H7 (cell line): ENCODE measurements at regions not wholly inside any gene's neighbourhood (a gene's known extent, or its start where the extent isn't known, plus 50 kb on each side); places are given as distances from the start of the nearest gene placed in this dataset.
"Not testable (repeated sequence)": the region's sequence is repeated elsewhere in the genome, so short reads cannot be mapped to it uniquely, and the experiment has no call there.

Experiments used
- DNase-seq: peaks from one replicate; pipeline ENCODE4 v3.0.0; 2012
- H3K27me3 ChIP-seq: 2 replicates; pipeline ENCODE4 v1.6.0; 2011; ENCODE audit warnings: mild to moderate bottlenecking, low read length; ENCODE audit not compliant: control insufficient read depth, insufficient read depth
- H3K36me3 ChIP-seq: replicated peaks from 2 replicates; pipeline ENCODE4 v1.5.1; 2011; ENCODE audit warnings: low read length; ENCODE audit not compliant: control insufficient read depth, insufficient read depth
- H3K4me3 ChIP-seq: 2 replicates; pipeline ENCODE4 v1.5.1; 2011; ENCODE audit warnings: low read depth, mild to moderate bottlenecking, control low read depth, low read length, moderate library complexity; ENCODE audit not compliant: insufficient read depth

- no peaks in the 10 kb centered on the region for H3K36me3 ChIP-seq
Observed at GRCh38 chr15:68495981-68496705, 64.2 kb upstream of the ITGA11 start.

GRCh38 chr15:68496751-68497150 lies 64.8 kb upstream of the ITGA11 start:
- not testable (repeated sequence) for DNase-seq, H3K27me3 ChIP-seq, H3K4me3 ChIP-seq, H3K36me3 ChIP-seq

More at GRCh38 chr15:68495981-68496705, 64.2 kb upstream of the ITGA11 start:
- no peaks in the 10 kb centered on the region for H3K27me3 ChIP-seq
- no peak overlapping the region for H3K4me3 ChIP-seq
- DNase-seq = no peak

GRCh38 chr15:68497206-68497910 lies 65.4 kb upstream of the ITGA11 start:
- peak; percentile 7 for DNase-seq
- Histone ChIP-seq H3K27me3 (no peaks in the 10 kb centered on the region), H3K36me3 (no peaks in the 10 kb centered on the region), H3K4me3 (no peak overlapping the region)

GRCh38 chr15:68498076-68498475 lies 66.1 kb upstream of the ITGA11 start:
- no peaks in the 10 kb centered on the region for H3K36me3 ChIP-seq
- H3K4me3 ChIP-seq = no peak overlapping the region
- no peak for DNase-seq
- no peaks in the 10 kb centered on the region for H3K27me3 ChIP-seq

- DNase-seq = peak; percentile 3
- Histone ChIP-seq H3K36me3 (no peaks in the 10 kb centered on the region), H3K27me3 (no peaks in the 10 kb centered on the region), H3K4me3 (no peak overlapping the region)
Observed at GRCh38 chr15:68499620-68500312, 67.8 kb upstream of the ITGA11 start.

- no peak overlapping the region for H3K4me3 ChIP-seq
- no peaks in the 10 kb centered on the region for H3K36me3 ChIP-seq
- H3K27me3 ChIP-seq = no peaks in the 10 kb centered on the region
- DNase-seq = peak; percentile 4
Observed at GRCh38 chr15:68500363-68501258, 68.6 kb upstream of the ITGA11 start.

- Histone ChIP-seq H3K36me3 (no peaks in the 10 kb centered on the region), H3K4me3 (no peak overlapping the region), H3K27me3 (no peaks in the 10 kb centered on the region)
- DNase-seq = no peak
Observed at GRCh38 chr15:68501259-68501591, 69.3 kb upstream of the ITGA11 start.

- no peaks in the 10 kb centered on the region for H3K36me3 ChIP-seq
- no peak overlapping the region for H3K4me3 ChIP-seq
- no peaks in the 10 kb centered on the region for H3K27me3 ChIP-seq
- DNase-seq = no peak
Observed at GRCh38 chr15:68501616-68502015, 69.7 kb upstream of the ITGA11 start.

- no peaks in the 10 kb centered on the region for H3K27me3 ChIP-seq
- H3K4me3 ChIP-seq = no peak overlapping the region
- H3K36me3 ChIP-seq = no peaks in the 10 kb centered on the region
- no peak for DNase-seq
Observed at GRCh38 chr15:68502398-68502901, 70.5 kb upstream of the ITGA11 start.

- DNase-seq = no peak
- H3K27me3 ChIP-seq = no peaks in the 10 kb centered on the region
- H3K36me3 ChIP-seq = no peaks in the 10 kb centered on the region
- H3K4me3 ChIP-seq = no peak overlapping the region
Observed at GRCh38 chr15:68503213-68503612, 71.2 kb upstream of the ITGA11 start.

- H3K4me3 ChIP-seq = no peak overlapping the region
- peak; percentile 31 for DNase-seq
- no peaks in the 10 kb centered on the region for H3K36me3 ChIP-seq
- no peaks in the 10 kb centered on the region for H3K27me3 ChIP-seq
Observed at GRCh38 chr15:68503791-68504680, 72.1 kb upstream of the ITGA11 start.

- DNase-seq = peak; percentile 9
- Histone ChIP-seq H3K4me3 (no peak overlapping the region), H3K36me3 (no peaks in the 10 kb centered on the region), H3K27me3 (no peaks in the 10 kb centered on the region)
Observed at GRCh38 chr15:68504681-68505170, 72.8 kb upstream of the ITGA11 start.

GRCh38 chr15:68506071-68506470 lies 72.7 kb upstream of the CORO2B start:
- Histone ChIP-seq H3K4me3 (no peak overlapping the region), H3K36me3 (no peaks in the 10 kb centered on the region), H3K27me3 (no peaks in the 10 kb centered on the region)
- DNase-seq = peak; percentile 20
